ENCODE measurements at regions not wholly inside any gene's neighbourhood (a gene's known extent, or its start where the extent isn't known, plus 50 kb on each side); places are given as distances from the start of the nearest gene placed in this dataset.
"Not testable (repeated sequence)": the region's sequence is repeated elsewhere in the genome, so short reads cannot be mapped to it uniquely, and the experiment has no call there.

DNA sequence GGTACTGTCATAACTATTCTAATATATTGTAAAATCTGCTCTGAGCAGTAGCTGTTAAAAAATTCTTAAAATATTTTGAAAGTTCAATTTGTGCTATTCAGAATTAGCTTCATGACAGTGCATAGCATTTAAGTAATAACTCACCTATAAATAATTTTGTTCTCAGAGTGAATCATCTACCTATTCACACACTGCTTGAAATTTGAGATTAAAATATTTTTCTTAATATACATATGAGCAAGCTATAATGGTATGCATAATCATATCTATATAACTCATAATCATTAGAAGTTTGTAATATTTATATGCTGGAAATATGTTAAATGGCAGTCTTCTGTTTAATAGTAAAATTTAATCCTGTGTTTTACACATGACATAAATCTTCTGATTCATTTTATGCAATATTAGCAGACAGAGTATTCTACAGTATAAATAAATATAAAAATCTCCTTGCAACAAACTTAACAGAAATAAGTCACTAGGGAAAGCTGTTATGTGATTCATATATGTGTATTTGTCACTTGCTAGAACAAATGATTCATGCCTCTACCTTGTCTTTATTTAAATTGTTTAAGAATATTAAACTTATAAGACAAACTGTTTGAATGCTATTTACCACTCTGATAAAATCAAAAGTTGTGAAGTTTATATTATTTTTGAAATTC is 710.8 kb downstream of the PLOD2 start:
- no peak for TF ChIP-seq MXI1 (conservative IDR thresholded peaks at IDR 0.05; ENCODE audit: poor library complexity, severe bottlenecking)
- Histone ChIP-seq H3K27me3 (ENCODE audit: insufficient read depth, low read depth, low read length) (no peaks in the 10 kb centered on the region), H2AFZ (ENCODE audit: low read depth, low read length) (no peak overlapping the region)

DNA sequence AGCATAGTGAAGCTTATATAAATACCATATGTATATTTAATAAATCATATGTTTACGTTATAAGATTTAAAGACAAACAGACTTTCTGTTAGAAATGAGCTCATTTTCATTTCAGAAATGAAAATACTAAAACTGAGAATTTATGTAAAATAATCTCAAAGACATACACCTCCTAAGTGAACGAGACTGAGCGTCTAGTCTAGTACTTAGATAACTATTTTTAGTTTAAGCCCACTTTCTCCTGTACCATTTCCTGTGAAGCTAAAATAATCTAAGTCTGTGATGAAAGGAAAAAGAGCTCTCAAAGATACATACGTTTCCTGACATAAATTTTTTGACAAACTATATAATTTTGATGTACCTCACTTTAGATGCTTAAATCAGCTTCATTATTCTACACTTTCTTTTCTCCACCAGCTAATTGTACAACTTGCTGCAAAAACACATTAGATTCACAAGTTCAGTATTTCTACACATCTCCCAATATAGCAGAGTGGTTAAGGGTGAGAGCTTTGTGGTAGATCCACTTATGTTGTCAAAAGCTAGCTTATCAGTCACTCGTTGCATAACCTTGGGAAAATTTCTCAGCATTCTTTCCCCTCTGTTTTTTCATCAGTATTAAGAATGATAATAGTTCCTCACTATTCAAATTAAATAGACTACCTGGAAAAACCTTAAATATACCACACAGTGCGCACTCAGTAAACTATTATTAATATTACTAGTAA is 703.0 kb downstream of the PLOD2 start:
- Histone ChIP-seq H3K4me3 (ENCODE audit: low read length) (no peak overlapping the region), H3K9me3 (ENCODE audit: low read length) (no peaks in the 10 kb centered on the region), H3K27me3 (ENCODE audit: insufficient read depth, low read depth, low read length) (no peaks in the 10 kb centered on the region), H3K4me2 (ENCODE audit: low read length) (no peak overlapping the region), H4K20me1 (ENCODE audit: insufficient read depth) (no peaks in the 10 kb centered on the region), H3K9ac (ENCODE audit: low read length) (no peak overlapping the region), H3F3A (ENCODE audit: insufficient read depth, low read length, poor library complexity, severe bottlenecking) (no peaks in the 10 kb centered on the region), H3K79me2 (replicated peaks; ENCODE audit: insufficient read depth, low read length) (no peaks in the 10 kb centered on the region), H2AFZ (ENCODE audit: low read depth, low read length) (no peak overlapping the region), H3K27ac (ENCODE audit: low read length) (no peak overlapping the region), H3K36me3 (ENCODE audit: insufficient read depth, low read length) (no peaks in the 10 kb centered on the region), H3K9me2 (ENCODE audit: insufficient read depth, low read length) (no peaks in the 10 kb centered on the region)
- no peak for TF ChIP-seq EP300 (conservative IDR thresholded peaks at IDR 0.05; ENCODE audit: poor library complexity, severe bottlenecking)
- TF ChIP-seq, protein P1, sequence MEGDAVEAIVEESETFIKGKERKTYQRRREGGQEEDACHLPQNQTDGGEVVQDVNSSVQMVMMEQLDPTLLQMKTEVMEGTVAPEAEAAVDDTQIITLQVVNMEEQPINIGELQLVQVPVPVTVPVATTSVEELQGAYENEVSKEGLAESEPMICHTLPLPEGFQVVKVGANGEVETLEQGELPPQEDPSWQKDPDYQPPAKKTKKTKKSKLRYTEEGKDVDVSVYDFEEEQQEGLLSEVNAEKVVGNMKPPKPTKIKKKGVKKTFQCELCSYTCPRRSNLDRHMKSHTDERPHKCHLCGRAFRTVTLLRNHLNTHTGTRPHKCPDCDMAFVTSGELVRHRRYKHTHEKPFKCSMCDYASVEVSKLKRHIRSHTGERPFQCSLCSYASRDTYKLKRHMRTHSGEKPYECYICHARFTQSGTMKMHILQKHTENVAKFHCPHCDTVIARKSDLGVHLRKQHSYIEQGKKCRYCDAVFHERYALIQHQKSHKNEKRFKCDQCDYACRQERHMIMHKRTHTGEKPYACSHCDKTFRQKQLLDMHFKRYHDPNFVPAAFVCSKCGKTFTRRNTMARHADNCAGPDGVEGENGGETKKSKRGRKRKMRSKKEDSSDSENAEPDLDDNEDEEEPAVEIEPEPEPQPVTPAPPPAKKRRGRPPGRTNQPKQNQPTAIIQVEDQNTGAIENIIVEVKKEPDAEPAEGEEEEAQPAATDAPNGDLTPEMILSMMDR (IDR thresholded peaks at IDR 0.05; ENCODE audit: poor library complexity, severe bottlenecking), result no peak
- TF ChIP-seq SMC3 (conservative IDR thresholded peaks at IDR 0.05; ENCODE audit: poor library complexity), result no peak
- TF ChIP-seq POLR2AphosphoS5 (IDR thresholded peaks at IDR 0.05), result no peak
- no peak for TF ChIP-seq MXI1 (conservative IDR thresholded peaks at IDR 0.05; ENCODE audit: poor library complexity, severe bottlenecking)
- TF ChIP-seq, protein P2, sequence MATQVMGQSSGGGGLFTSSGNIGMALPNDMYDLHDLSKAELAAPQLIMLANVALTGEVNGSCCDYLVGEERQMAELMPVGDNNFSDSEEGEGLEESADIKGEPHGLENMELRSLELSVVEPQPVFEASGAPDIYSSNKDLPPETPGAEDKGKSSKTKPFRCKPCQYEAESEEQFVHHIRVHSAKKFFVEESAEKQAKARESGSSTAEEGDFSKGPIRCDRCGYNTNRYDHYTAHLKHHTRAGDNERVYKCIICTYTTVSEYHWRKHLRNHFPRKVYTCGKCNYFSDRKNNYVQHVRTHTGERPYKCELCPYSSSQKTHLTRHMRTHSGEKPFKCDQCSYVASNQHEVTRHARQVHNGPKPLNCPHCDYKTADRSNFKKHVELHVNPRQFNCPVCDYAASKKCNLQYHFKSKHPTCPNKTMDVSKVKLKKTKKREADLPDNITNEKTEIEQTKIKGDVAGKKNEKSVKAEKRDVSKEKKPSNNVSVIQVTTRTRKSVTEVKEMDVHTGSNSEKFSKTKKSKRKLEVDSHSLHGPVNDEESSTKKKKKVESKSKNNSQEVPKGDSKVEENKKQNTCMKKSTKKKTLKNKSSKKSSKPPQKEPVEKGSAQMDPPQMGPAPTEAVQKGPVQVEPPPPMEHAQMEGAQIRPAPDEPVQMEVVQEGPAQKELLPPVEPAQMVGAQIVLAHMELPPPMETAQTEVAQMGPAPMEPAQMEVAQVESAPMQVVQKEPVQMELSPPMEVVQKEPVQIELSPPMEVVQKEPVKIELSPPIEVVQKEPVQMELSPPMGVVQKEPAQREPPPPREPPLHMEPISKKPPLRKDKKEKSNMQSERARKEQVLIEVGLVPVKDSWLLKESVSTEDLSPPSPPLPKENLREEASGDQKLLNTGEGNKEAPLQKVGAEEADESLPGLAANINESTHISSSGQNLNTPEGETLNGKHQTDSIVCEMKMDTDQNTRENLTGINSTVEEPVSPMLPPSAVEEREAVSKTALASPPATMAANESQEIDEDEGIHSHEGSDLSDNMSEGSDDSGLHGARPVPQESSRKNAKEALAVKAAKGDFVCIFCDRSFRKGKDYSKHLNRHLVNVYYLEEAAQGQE (IDR thresholded peaks at IDR 0.05; ENCODE audit: borderline replicate concordance), result no peak
- no peak for TF ChIP-seq RAD21 (conservative IDR thresholded peaks at IDR 0.05)
- TF ChIP-seq EZH2 (IDR thresholded peaks at IDR 0.05; ENCODE audit: borderline replicate concordance, insufficient read depth, low read length, poor library complexity, severe bottlenecking), result no peak
- TF ChIP-seq TAF1 (IDR thresholded peaks at IDR 0.05; ENCODE audit: low read depth), result no peak

More for the DNA sequence above, 710.8 kb downstream of the PLOD2 start:
- Histone ChIP-seq H3K79me2 (replicated peaks; ENCODE audit: insufficient read depth, low read length) (no peaks in the 10 kb centered on the region), H3K9me2 (ENCODE audit: insufficient read depth, low read length) (no peaks in the 10 kb centered on the region), H3F3A (ENCODE audit: insufficient read depth, low read length, poor library complexity, severe bottlenecking) (no peaks in the 10 kb centered on the region), H3K27ac (ENCODE audit: low read length) (no peak overlapping the region), H4K20me1 (ENCODE audit: insufficient read depth) (no peaks in the 10 kb centered on the region), H3K4me3 (ENCODE audit: low read length) (no peak overlapping the region), H3K4me2 (ENCODE audit: low read length) (no peak overlapping the region), H3K9me3 (ENCODE audit: low read length) (no peaks in the 10 kb centered on the region), H3K9ac (ENCODE audit: low read length) (no peak overlapping the region), H3K36me3 (ENCODE audit: insufficient read depth, low read length) (no peaks in the 10 kb centered on the region)

DNA sequence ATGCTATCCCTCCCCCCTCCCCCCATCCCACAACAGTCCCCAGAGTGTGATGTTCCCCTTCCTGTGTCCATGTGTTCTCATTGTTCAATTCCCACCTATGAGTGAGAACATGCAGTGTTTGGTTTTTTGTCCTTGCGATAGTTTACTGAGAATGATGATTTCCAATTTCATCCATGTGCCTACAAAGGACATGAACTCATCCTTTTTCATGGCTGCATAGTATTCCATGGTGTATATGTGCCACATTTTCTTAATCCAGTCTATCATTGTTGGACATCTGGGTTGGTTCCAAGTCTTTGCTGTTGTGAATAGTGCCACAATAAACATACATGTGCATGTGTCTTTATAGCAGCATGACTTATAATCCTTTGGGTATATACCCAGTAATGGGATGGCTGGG is 701.3 kb downstream of the PLOD2 start:
- H3K36me3 ChIP-seq (ENCODE audit: insufficient read depth, low read length); H2AFZ ChIP-seq (ENCODE audit: low read depth, low read length); H3K9me3 ChIP-seq (ENCODE audit: low read length); H3K79me2 ChIP-seq (replicated peaks; ENCODE audit: insufficient read depth, low read length); H3K9ac ChIP-seq (ENCODE audit: low read length); H3F3A ChIP-seq (ENCODE audit: insufficient read depth, low read length, poor library complexity, severe bottlenecking); H3K9me2 ChIP-seq (ENCODE audit: insufficient read depth, low read length); H3K4me2 ChIP-seq (ENCODE audit: low read length); H3K27ac ChIP-seq (ENCODE audit: low read length); H3K27me3 ChIP-seq (ENCODE audit: insufficient read depth, low read depth, low read length); H4K20me1 ChIP-seq (ENCODE audit: insufficient read depth); H3K4me3 ChIP-seq (ENCODE audit: low read length): not testable (repeated sequence)
